ENCODE measurements at regions not wholly inside any gene's neighbourhood (a gene's known extent, or its start where the extent isn't known, plus 50 kb on each side); places are given as distances from the start of the nearest gene placed in this dataset.

DNA sequence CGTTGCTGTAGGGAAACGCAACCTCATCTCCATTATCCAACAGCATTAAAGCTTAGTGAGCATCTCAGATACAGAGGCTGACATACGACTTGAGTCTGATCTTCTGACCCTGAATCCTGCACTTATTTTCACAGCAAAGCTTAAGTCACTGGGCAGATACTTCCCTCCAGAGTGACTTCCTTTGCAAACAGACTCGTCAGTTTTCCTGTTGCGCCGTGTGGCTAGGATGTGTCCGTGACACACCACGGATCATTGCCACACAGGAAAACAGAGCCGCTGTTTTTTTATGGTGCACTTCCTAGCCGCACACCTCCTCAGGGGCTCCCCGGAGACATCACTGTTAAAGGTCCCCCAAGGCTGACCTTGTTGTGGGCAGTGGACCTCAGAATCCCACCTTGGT lies 94.9 kb upstream of the MKI67 start:
- DNase-seq (ENCODE audit: low read depth in 2 of 3, low spot score in 2 of 3) = no peak

DNA sequence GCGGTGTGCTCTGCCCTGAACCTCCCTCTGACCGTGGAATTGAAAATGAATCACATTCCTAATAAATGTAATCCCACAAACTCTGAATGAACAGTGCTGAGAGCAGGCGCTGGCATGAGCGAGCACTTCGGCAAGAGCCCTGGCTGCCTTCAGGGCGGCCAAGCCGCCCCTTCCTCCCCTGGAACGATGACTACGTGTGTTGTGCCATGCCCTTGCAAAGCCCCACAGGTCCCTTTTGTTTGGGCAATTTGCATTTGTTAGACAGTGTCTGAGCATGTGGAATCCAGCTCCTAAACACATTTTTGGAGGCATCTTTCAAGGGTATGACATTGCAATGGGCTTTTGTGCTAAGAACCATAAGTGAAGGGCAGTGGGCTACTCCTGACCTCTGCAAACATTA lies 95.6 kb upstream of the MKI67 start:
- no peak for DNase-seq (ENCODE audit: low read depth in 2 of 3, low spot score in 2 of 3)

DNA sequence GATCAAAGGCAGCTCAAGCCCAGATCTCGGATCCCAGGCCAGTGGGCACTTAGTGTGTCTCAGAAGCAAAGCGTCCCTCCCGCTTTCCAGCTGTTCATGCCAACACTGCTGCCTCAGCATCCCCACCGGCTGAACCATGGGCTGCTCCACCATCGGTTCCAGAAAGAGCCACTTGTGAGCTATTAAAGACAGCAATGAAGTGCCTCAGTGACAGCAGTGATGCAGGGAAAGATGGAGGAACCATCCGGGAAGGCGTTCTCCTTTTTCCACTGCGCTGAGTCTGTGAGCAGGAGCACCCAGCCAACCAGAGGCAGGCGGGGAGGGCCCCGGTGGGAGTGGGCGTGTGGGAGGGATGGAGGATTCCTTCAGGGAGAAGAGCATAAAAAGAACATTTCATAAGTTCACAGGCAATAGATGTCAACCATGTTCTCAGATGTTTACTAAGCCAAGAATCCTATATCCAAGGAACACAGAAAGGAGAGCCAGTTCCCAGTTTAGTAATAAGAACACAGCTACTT lies 96.2 kb upstream of the MKI67 start:
- no peak for DNase-seq (ENCODE audit: low read depth in 2 of 3, low spot score in 2 of 3)

DNA sequence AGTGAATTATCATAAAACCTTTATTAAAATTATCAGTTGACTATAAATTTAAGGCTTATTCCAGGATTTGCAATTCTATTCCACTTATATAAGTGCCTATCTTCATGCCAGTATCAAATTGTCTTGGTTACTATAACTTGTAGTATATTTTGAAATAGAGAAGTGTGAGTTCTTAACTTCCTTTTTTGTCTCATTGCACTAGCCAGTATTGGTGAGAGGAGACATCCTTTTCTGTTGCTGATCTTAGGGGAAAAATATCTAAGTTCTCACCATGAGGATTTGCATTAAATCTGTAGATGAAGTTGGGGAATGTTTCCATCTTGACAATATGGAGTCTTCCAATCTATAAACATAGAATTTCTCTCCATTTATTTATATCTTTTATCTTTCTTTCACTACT lies 104.2 kb upstream of the MKI67 start:
- no peak for DNase-seq (ENCODE audit: low read depth in 2 of 3, low spot score in 2 of 3)

DNA sequence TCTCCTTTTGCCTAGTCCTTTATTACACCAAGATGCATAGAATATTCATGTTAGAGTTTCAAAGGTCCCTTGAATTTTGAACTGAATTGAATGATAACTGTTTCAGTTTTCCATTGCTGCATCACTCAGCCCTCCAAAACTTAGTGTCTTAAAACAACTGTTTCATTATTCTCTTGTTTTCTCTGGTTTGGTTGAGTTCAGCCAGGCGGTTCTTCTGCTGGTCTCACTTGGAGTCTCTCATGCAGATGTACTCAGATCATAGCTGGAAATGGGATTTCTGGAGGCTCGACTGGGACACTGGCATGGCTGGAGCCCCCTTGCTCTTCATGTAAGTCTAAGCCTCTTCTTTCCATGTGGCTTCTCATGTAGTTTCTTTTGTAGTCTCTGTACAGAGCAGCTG lies 107.2 kb upstream of the MKI67 start:
- DNase-seq (ENCODE audit: low read depth in 2 of 3, low spot score in 2 of 3) = no peak

DNA sequence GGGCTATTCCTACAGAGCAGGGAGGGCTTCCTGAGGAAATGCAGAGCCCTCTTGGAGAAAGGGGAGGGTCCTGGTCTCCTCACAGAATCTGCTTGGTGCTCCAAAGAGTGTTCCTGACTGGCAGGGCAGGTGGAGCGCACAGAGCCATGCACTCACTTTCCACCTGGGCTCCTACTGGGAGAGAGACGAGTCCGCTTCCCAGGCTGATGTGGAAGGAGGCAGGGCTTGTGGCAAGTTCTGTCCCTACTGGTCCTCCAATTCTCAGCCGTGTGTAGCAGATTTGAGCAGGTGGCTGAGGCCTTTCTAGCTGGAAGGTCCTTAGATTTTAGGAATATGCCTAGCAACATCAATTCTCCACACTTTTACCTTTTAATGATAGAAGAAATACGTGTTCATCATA lies 111.5 kb upstream of the MKI67 start:
- DNase-seq (ENCODE audit: low read depth in 2 of 3, low spot score in 2 of 3) = no peak

DNA sequence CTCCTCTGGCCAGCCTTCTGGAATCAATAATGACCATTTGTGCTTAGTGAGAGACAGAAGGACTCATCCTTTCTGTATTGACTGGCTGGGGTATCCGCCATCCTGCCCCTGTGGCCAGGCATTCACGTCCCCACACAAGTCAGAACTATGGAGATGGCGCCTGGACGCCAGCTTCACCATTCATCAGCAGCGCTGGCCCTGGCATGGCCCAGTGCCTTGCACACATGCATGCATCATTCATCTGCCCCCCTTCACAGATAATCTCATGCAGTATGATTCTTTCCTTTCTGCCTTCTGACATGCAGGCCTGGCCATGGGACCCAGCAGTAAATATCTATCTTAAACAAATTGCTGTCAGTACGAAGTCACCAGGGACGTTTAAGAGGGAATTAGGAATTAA lies 114.8 kb upstream of the MKI67 start:
- DNase-seq (ENCODE audit: low read depth in 2 of 3, low spot score in 2 of 3) = no peak

DNA sequence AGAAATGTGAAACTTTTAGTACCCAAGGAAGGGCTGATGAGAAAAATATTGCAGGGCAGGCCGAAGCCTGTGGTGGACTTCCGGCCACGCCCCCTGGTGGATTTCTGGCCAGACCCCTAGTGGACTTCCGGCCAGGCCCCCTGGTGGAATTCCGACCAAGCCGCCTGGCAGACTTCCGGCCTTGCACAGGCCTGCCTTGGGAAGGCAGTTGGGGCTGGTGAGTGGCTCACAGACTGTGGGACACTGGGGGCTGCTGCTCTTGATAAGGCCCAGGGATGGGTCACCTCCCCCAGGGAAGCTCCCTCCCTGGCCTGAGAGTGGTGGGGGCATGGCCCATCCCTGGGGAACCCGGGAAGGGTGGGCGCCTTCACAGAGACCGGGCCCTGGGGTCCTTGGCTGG lies 116.4 kb upstream of the MKI67 start:
- no peak for DNase-seq (ENCODE audit: low read depth in 2 of 3, low spot score in 2 of 3)

DNA sequence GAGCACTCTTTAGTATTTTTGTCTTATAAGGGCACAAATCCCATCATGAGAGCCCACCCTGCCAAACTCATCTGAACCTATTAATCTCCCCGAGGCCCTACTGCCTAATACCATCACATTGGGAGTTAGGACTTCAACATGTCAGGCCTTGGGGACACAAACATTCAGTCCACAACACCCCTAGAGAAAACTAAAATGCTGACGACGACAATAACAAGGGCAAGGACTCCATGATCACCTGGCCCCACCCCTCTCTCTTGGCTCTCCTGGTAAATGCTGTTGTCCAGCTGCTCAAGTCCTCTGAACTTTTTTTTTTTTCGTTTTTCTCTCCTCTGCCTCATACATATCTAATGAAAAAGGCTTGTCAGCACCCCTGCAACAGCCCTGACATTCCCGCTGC lies 118.8 kb upstream of the MKI67 start:
- DNase-seq (ENCODE audit: low read depth in 2 of 3, low spot score in 2 of 3) = no peak

DNA sequence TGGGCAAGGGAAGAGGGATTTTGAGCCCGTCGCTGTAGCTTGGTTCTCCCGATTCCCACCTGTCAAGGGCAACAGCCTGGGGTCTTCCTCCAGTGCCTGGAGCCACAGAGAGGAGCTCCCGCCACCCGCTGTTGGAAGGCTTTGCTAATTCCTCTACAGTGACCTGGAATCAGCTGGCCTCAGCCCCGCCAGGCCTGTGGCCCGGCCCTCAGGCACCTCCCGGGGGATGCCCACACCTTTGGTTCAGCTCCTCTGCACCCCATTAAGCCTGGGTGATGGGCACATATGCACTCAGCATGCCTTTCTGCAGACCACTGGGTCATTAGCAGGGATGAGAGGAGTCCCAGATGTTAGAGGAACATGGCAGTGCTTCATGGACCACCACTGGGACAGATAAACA lies 121.4 kb upstream of the MKI67 start:
- DNase-seq (ENCODE audit: low read depth in 2 of 3, low spot score in 2 of 3) = no peak

DNA sequence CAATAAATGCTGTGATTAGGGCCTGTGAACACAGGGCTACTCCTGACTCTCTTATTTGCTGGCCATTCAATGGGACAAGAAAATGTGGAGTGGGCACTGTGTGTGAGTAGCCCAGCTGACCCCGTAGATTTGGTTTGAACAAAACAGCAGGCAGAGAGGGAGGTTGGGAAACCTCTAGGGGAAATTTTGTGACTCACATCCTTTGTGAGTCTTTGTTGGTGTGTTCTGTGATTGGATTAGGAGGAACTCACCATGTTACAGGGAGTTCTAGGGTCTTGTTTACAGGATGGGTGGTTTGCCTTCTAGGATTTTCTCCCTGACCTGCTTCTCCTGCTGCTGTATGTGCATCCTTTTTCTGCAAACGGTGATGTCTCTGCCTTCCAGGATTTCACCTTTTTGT lies 128.3 kb upstream of the MKI67 start:
- DNase-seq (ENCODE audit: low read depth in 2 of 3, low spot score in 2 of 3) = no peak

DNA sequence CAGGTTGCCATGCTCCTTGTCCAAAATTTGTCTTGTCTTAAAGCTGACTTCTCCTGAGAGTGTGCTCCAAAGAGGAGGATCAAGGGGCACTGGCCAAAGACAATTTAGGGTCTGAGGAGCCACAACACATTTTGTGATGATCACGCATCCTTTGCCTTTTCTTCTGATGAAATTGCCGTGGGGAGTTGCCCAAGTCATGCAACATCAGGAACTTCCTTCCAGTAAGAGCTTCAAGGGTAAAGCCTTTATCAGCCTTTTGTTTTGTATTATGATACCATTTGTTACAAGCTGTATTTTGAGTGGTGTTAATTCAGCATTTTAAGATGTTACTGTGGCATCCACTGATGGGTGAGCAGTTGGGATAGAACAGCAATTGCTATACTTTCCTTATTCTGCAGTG lies 131.2 kb upstream of the MKI67 start:
- DNase-seq (ENCODE audit: low read depth in 2 of 3, low spot score in 2 of 3) = no peak

DNA sequence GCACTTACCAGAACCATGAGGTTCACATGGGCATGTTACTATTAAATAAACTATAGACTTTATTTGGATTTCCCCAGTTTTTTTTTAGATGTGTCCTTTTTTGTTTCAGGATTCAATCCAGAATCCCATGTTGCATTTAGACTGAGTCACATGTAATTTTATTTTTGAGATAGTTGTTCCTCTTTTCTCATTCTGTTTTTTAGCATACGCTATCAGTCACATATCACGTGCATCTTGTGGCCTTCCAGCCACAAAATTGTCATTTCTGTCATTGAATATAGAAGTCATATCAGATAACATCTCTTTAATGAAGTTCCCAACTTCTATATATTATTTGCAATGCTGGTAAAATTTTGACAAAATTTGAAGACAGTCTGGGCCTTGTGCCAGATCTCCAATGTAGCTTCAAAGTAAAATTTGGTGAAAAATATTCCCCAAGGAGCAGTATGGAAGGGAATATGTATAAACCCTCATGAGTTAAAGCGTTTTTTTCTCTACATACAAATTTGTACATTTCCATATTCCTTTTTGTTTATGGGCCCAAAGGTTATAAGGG lies 132.3 kb upstream of the MKI67 start:
- no peak for DNase-seq (ENCODE audit: low read depth in 2 of 3, low spot score in 2 of 3)

DNA sequence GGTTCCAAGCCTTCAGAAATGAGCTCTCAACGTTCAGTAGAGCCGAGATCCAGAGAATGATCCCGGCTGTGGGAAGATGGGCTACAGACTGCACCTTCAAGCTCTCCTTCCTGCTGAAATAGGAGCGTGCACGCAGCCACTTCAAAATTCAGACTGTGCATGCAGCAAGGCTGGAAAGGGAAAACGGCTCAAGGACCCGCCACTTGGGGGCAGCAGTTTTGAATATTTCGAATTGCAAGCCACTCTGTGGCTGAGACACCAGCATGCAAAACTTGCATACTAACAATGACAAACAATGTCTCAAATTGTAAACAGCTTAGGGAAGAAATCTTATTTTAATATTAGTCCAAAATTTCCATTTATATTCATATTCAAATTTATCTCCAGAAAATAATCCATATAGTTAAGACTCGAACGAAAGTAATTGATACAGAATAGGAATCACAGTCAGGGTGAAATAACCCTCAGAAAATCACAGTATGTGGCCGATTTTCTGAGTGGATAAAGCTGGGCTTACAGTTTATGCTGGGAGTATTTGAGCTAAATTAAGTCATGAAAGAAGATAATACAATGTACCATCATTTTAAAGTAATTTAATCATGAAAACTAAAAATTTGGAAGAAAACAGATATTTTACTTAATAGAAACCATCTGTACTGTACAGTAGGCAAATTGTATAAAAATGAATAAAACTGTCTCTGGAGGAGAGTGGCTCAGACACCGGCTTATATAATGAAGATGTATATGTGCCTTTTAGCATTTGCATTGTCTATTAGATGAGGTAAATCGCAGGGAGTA lies 137.9 kb upstream of the MKI67 start:
- DNase-seq (ENCODE audit: low read depth in 2 of 3, low spot score in 2 of 3) = peak in 1 of 3 experiments; percentile 15

DNA sequence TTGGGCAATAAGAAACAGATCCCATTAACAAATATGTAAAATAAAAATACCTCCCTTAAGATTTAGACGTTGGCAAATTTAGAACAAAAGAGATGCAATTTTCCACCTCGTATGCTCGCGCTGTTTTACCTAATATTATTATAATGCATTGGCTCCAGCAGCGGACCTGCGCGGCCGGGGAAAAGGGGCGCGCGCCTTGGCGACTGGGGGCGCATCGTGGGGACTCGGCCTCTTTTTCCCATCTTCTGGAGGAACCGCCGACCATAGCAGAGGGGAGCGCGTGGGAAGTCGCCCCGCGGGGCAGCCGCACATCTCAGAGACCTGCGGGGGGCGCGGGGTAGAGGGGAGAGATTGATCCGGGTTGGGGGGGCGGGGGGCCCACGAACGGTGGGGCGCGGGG lies 139.4 kb upstream of the MKI67 start:
- DNase-seq (ENCODE audit: low read depth in 2 of 3, low spot score in 2 of 3) = no peak

DNA sequence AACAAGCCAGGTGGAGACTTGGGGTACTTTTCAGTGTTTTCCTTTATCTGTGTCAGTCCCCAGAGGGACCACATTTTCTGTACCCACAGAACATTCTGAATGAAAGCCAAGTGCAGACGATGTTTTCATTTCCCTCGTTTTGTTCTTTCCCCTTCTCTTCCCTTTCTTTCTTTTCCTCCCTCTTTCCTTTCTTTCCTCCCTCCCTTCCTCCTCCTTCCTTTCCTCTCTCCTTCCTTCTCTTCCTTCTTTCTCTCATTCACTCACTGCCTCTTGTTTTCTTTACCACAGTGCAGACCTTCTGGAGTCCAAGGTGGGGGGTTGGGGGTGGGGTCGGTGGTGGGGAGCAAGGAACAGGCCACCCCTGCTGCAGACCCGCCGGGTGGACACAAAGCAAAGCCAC lies 141.4 kb upstream of the MKI67 start:
- DNase-seq (ENCODE audit: low read depth in 2 of 3, low spot score in 2 of 3) = no peak

DNA sequence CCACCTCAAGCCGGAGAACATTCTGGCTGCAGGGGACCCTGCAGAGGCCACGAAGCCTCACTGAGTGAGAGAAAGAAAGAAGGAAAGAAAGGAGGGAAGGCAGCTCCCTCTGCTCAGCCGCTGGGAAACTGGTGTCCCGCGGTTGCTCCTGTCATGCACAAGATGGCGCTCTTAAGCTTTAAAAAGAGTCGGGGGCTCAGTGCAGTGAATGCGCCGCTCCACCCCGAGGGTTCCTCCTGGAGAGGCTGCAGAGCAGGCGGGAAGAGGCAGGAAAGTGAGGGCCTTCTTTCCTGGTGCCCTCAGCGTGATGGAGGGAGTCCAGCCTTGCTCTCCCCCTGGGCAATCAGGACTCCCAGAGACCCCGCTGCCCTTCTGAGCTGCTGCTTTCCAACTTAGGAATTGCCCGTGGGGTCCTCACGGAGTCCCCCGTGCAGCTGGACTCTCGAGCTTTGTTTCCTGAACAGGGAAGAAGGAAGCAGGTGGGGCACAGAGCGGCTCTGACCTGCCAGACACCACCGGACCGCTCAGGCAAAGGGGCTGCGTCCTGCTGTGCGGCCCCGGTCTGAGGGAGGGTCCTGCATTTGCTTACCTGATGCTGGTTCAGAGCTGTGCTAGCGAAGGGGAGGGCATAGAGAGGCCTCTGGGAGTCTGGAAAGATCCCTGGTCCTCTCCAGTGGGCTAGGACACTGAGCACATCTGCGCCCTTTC lies 141.9 kb upstream of the MKI67 start:
- no peak for DNase-seq (ENCODE audit: low read depth in 2 of 3, low spot score in 2 of 3)

DNA sequence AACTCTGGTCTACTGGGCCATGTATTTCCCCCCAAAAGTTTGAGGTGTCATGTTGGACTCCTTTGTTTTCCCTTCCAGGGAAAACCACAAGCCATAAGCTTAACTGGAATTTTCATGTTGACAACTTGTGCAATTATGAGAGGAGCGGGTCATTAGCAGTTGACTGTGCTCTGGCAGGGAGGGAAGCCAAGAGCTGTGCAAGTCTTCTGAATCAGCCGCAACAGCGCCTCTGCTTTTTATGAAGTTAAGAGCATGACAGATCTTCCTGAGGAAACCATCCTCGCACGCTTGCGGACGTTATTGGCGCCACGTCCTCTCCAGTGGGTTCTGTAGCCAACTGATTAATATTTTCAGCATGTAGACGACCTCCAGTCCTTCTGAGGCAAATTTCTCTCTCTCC lies 148.7 kb upstream of the MKI67 start:
- DNase-seq (ENCODE audit: low read depth in 2 of 3, low spot score in 2 of 3) = no peak

DNA sequence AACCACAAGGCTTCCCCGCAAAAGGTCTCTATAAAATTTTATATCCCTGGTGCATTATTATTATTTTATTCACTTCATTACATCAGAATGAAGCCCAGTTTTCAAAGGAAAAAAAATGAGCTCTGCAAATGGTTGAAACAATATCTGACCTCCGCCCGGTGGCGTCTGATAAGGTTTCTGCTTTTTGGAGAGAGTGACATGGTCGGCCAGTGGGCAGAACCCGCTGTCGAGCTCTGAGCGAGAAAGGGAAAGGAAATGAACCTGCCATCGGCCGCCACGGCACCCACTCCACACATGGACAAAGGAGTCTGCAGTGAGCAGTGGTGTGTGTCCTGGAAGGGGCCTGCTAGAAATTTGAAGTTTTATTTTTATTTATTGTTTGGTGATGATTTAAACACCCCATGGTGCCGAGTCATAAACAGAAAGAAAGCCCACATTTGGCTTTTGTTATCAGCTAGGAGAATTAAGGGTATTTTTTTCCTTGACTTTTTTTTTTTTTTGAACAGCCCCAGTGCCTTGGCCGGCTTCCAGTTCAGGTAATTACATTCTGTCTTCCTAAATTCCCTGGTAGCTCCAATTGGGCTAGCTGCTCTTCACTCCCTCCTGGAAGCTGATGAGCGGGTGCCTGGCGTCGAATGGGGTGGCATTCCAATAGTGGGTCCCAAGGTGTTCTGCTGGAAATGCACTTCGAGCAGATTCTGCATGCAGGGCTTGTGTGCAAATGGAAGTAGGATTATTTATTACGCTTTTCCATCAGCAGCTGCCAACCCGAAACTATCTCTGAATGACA lies 149.4 kb upstream of the MKI67 start:
- DNase-seq (ENCODE audit: low read depth in 2 of 3, low spot score in 2 of 3) = no peak

DNA sequence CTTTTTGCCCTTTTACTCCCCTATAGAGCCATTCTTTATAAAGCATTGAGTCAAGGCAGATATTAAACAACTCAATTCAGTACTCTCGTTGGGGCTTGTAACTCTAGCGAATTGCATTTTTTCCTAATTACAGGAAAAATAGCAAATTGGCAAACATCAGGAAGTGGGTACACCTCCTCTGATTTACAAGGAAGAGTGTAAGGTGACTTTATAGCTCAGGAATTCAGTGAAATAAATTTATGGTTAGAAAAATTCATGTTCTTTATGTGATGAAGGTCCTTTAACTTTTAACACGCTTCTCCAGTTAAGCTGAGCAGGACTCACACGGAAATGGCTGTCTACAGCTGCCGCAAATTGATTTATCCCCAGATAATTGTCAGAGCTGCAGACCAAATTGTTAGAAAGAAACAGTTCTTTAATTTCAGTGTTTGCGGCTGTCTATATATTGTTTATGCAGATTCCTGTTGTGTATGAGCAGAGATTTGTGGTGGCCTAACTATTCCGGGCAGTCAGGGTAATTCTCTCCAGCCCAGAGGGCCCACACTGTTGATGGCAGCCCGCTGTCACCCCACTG lies 151.1 kb upstream of the MKI67 start:
- no peak for DNase-seq (ENCODE audit: low read depth in 2 of 3, low spot score in 2 of 3)

DNA sequence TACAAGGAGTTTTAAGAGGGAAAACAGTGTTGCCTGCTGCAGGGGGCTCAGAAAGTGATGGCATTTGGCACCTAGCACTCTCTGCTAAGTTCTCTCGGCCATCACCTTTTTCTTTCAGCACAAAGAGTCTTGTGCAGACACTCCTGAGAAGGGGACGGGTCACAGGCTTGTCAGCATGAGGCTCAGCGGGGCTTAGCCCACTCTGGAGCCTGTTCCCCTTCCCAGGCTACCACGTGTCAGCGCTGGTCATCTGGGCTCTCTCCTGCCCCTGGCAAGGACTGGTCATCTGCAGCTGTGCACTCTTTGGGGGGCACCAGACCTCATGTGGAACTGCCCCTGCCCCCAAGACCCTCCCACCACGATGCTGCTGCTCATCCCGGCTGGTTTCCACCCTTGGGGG lies 152.1 kb upstream of the MKI67 start:
- no peak for DNase-seq (ENCODE audit: low read depth in 2 of 3, low spot score in 2 of 3)
